Pancreas (tissue), 10 donors: ENCODE measurements at regions not wholly inside any gene's neighbourhood (a gene's known extent, or its start where the extent isn't known, plus 50 kb on each side); places are given as distances from the start of the nearest gene placed in this dataset.

Experiments
- ATAC-seq, 4 donors: fragments of 200-7000 bp; cut with Tn5 transposase; one replicate each; pipeline versions ENCODE4 v1.8.0 to v1.9.1; 2020; ENCODE audit warnings: mild to moderate bottlenecking in 4 of 4, moderate library complexity in 4 of 4
- DNase-seq, 6 donors: peaks; one replicate each; pipeline ENCODE4 v3.0.0-alpha.2; 2020
- FAIRE-seq: peaks from 2 replicates; lab custom pipeline; 2012; peaks lifted over from hg19 to GRCh38; lab: Jason Lieb, UNC
- H3K27ac ChIP-seq, 4 donors: fragments of 200-600 bp; sonication (generic); 1 replicate in 3 of 4; 2 replicates in 1 of 4; pipeline versions ENCODE4 v1.5.0 to v1.8.0; 2020
- H3K27me3 ChIP-seq, 4 donors: fragments of 200-600 bp; one replicate each; pipeline ENCODE4 v1.8.0; 2021
- H3K36me3 ChIP-seq, 3 donors: fragments of 200-600 bp; sonication (generic) in 1 of 3; one replicate each; pipeline versions ENCODE4 v1.5.0 to v1.8.0; 2020 to 2021
- H3K4me1 ChIP-seq, 3 donors: fragments of 200-600 bp; one replicate each; pipeline ENCODE4 v1.8.0; 2021
- H3K4me3 ChIP-seq, 4 donors: fragments of 200-600 bp; sonication (generic) in 2 of 4; one replicate each; pipeline versions ENCODE4 v1.5.0 to v1.8.0; 2020 to 2021
- H3K9me3 ChIP-seq, 4 donors: fragments of 200-600 bp; one replicate each; pipeline ENCODE4 v1.8.0; 2021
- CTCF ChIP-seq, 4 donors: fragments of 200-600 bp; sonication (generic) in 3 of 4; IDR thresholded peaks; one replicate each; pipeline versions ENCODE4 v1.5.0 to v1.8.0; 2021; ENCODE audit warnings: antibody characterized with exemption in 4 of 4
- WGBS, 2 donors: extraction: QIAGEN DNeasy Blood & Tissue Kit; methylation state at CpG; one replicate each; pipeline ENCODE4 v1.1.7; 2013; 5-methylcytosine and 5-hydroxymethylcytosine counted together
- intact Hi-C, 3 donors: fragments of 100-400 bp; cut with DNase I; formaldehyde crosslinking; loops; one replicate each; pipeline versions ENCODE4 v1.11.1 to v1.14.2; 2022
- donor health status: healthy with polysubstance abuse.
- donor health status: DM: no; HTN: no; CAD: no; lungs with moderate emphysema.
- donor health status: DM: no; HTN: no; CAD: no.
- donor health status: control.
- donor health status: control.
- donor health status: Bipolar disorder and iron deficiency.
- donor health status: DM: yes; HTN: yes; CAD: no.
- donor health status: DM: no; HTN: no; CAD: no.
- donor health status: DM: no; HTN: no; CAD: no.
- donor health status: DM: yes; HTN: yes; CAD: no.

DNA sequence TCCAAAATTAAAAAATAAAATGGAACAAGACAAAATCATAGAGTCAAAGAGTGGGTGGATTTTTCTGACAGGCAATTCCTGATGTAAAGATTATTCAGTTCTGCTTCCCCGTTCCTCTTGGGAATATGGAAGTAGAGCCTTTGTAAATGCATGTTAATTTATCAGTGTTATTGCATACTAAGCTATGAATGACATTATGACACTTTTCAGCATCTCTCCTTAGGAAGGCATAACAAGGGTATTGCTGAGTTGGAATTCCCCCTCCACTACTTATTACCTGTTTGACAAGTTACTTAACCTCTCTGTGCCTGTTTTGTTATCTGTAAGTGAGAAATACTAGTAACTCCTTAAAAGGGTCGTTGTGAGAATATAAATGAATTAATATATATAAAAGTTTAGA lies 640.4 kb downstream of the LMO4 start:
- intact Hi-C loops: no loop called here
- WGBS, 2 donors: 46 to 71% methylated on average over 2 of the region's 2 CpGs
- Histone ChIP-seq H3K4me3 (no peak overlapping the region), H3K27me3 (no peaks in the 10 kb centered on the region), H3K36me3 (no peaks in the 10 kb centered on the region), H3K9me3 (no peaks in the 10 kb centered on the region), H3K27ac (no peak overlapping the region), H3K4me1 (no peaks in the 10 kb centered on the region)
- no peak for DNase-seq
- no peak for ATAC-seq
- FAIRE-seq: no peak
- TF ChIP-seq CTCF (IDR thresholded peaks at IDR 0.05): no peak

DNA sequence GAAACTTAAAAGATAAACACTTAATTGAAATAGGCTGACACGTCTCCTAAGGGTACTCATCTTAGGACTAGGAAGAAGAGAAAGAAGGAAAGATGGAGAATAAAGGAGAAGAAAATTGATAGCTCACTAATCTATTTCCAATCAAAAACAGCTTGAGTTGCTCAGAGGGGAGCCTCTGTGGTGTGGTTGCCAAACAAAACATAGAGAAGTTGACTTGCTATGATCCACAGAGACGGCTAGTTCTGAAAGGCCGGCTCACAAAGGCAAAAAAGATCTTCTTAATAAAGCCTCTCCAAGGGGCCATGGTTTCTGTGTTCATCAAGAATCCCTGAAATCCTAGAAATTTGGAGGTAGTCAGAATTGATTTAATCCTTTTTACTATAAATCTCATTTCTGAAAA lies 644.1 kb downstream of the LMO4 start:
- FAIRE-seq (no peak), DNase-seq (no peak), ATAC-seq (no peak)
- no peaks in the 10 kb centered on the region for H3K36me3 ChIP-seq
- no peaks in the 10 kb centered on the region for H3K9me3 ChIP-seq
- WGBS, 2 donors: 80 to 87% methylated on average over 3 of the region's 3 CpGs
- no peaks in the 10 kb centered on the region for H3K27me3 ChIP-seq
- intact Hi-C loops: no loop called here
- H3K4me1 ChIP-seq: no peaks in the 10 kb centered on the region
- TF ChIP-seq CTCF (IDR thresholded peaks at IDR 0.05): no peak
- no peak overlapping the region for H3K4me3 ChIP-seq
- H3K27ac ChIP-seq: no peak overlapping the region

GRCh38 chr1:87973896-87974295 lies 645.2 kb downstream of the LMO4 start:
- H3K27ac ChIP-seq: no peak overlapping the region
- no peak for TF ChIP-seq CTCF (IDR thresholded peaks at IDR 0.05)
- no peaks in the 10 kb centered on the region for H3K36me3 ChIP-seq
- 68 to 71% methylated on average over 3 of the region's 3 CpGs for WGBS, 2 donors
- no peak for DNase-seq
- H3K4me1 ChIP-seq: no peaks in the 10 kb centered on the region
- no peak overlapping the region for H3K4me3 ChIP-seq
- no peaks in the 10 kb centered on the region for H3K27me3 ChIP-seq
- no peak for FAIRE-seq
- no peak for ATAC-seq
- intact Hi-C loops: no loop called here
- no peaks in the 10 kb centered on the region for H3K9me3 ChIP-seq

DNA sequence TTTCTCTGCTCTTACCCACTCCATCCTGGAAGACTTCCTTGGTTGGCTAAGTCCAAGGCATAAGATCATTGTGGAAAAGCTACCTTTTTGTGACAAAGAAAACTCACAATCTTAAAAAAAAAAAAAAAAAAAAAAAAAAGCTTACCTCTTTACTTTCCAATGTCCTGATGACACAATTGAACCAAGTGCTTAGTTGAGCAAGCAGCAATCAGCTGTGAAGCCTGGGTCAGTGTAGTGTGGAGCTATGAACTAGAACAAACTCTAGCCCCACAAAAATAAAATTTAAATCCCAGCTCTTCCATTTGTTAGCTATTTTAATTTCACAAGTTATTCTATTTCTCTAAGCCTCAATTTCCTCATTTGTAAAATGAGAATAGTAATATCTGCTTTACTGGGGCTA lies 647.6 kb downstream of the LMO4 start:
- Histone ChIP-seq H3K27me3 (no peaks in the 10 kb centered on the region), H3K36me3 (no peaks in the 10 kb centered on the region), H3K4me1 (no peaks in the 10 kb centered on the region), H3K9me3 (no peaks in the 10 kb centered on the region), H3K27ac (no peak overlapping the region), H3K4me3 (no peak overlapping the region)
- intact Hi-C loops: no loop called here
- no peak for FAIRE-seq
- TF ChIP-seq CTCF (IDR thresholded peaks at IDR 0.05): no peak
- DNase-seq: no peak
- ATAC-seq: no peak

GRCh38 chr1:87977145-87977544 lies 648.5 kb downstream of the LMO4 start:
- Histone ChIP-seq H3K4me3 (no peak overlapping the region), H3K27me3 (no peaks in the 10 kb centered on the region), H3K36me3 (no peaks in the 10 kb centered on the region), H3K27ac (no peak overlapping the region), H3K4me1 (no peaks in the 10 kb centered on the region), H3K9me3 (no peaks in the 10 kb centered on the region)
- no peak for DNase-seq
- ATAC-seq: peak in 2 of 4 donors; percentile 43 to 67
- TF ChIP-seq CTCF (IDR thresholded peaks at IDR 0.05): no peak
- intact Hi-C loops: no loop called here
- 30 to 49% methylated on average over 2 of the region's 2 CpGs for WGBS, 2 donors
- FAIRE-seq: no peak
